GM21526 (cell line): ENCODE measurements at regions not wholly inside any gene's neighbourhood (a gene's known extent, or its start where the extent isn't known, plus 50 kb on each side); places are given as distances from the start of the nearest gene placed in this dataset.
"Not testable (repeated sequence)": the region's sequence is repeated elsewhere in the genome, so short reads cannot be mapped to it uniquely, and the experiment has no call there.

Experiments used
- ATAC-seq: cut with Tn5 transposase; IDR thresholded peaks from one replicate; pipeline ENCODE4 v1.9.1; 2021; ENCODE audit warnings: moderate library complexity; ENCODE audit not compliant: unreplicated experiment, low FRiP score

GRCh38 chr11:23797624-23798419, 699.0 kb upstream of the LUZP2 start:
- ATAC-seq = no peak

- not testable (repeated sequence) for ATAC-seq
These were observed 662.5 kb upstream of the LUZP2 start for GRCh38 chr11:23834306-23834705.

GRCh38 chr11:23836981-23837380, 659.9 kb upstream of the LUZP2 start:
- ATAC-seq = no peak

GRCh38 chr11:23840872-23841271, 656.0 kb upstream of the LUZP2 start:
- ATAC-seq = no peak

GRCh38 chr11:23846902-23847422, 649.9 kb upstream of the LUZP2 start:
- no peak for ATAC-seq

GRCh38 chr11:23851216-23851615, 645.6 kb upstream of the LUZP2 start:
- ATAC-seq = no peak

- no peak for ATAC-seq
These were observed 640.2 kb upstream of the LUZP2 start for GRCh38 chr11:23856654-23857053.

GRCh38 chr11:23859087-23859486, 637.8 kb upstream of the LUZP2 start:
- ATAC-seq = no peak

- ATAC-seq = no peak
These were observed 635.2 kb upstream of the LUZP2 start for GRCh38 chr11:23861615-23862014.

GRCh38 chr11:23865341-23865975, 631.4 kb upstream of the LUZP2 start:
- no peak for ATAC-seq

- ATAC-seq = no peak
These were observed 630.2 kb upstream of the LUZP2 start for GRCh38 chr11:23866641-23867040.

- ATAC-seq = no peak
These were observed 627.2 kb upstream of the LUZP2 start for GRCh38 chr11:23869671-23870070.

GRCh38 chr11:23873406-23873805, 623.4 kb upstream of the LUZP2 start:
- ATAC-seq = no peak

- no peak for ATAC-seq
These were observed 621.5 kb upstream of the LUZP2 start for GRCh38 chr11:23875176-23875850.

GRCh38 chr11:23883426-23884048, 613.3 kb upstream of the LUZP2 start:
- ATAC-seq = not testable (repeated sequence)

GRCh38 chr11:23884341-23884740, 612.5 kb upstream of the LUZP2 start:
- no peak for ATAC-seq

GRCh38 chr11:23885801-23886200, 611.1 kb upstream of the LUZP2 start:
- ATAC-seq = no peak

- not testable (repeated sequence) for ATAC-seq
These were observed 609.7 kb upstream of the LUZP2 start for GRCh38 chr11:23887122-23887521.

GRCh38 chr11:23893126-23893525, 603.7 kb upstream of the LUZP2 start:
- no peak for ATAC-seq

- no peak for ATAC-seq
These were observed 599.2 kb upstream of the LUZP2 start for GRCh38 chr11:23897453-23898286.
